NOMO-1 (cell line): ENCODE measurements at regions not wholly inside any gene's neighbourhood (a gene's known extent, or its start where the extent isn't known, plus 50 kb on each side); places are given as distances from the start of the nearest gene placed in this dataset.
"Not testable (repeated sequence)": the region's sequence is repeated elsewhere in the genome, so short reads cannot be mapped to it uniquely, and the experiment has no call there.

ENCODE experiments used
- DNase-seq, 2 experiments: peaks; one replicate each; lab custom pipeline; 2025; ENCODE audit not compliant: unreplicated experiment in 2 of 2; lab: John Stamatoyannopoulos, UW

GRCh38 chr13:34349091-34349722 lies 531.3 kb downstream of the RFC3 start:
- no peak for DNase-seq

- no peak for DNase-seq
Measured at GRCh38 chr13:34350671-34351070, 532.7 kb downstream of the RFC3 start.

GRCh38 chr13:34351134-34351533 lies 533.2 kb downstream of the RFC3 start:
- DNase-seq = no peak

- DNase-seq = no peak
Measured at GRCh38 chr13:34352958-34353357, 535.0 kb downstream of the RFC3 start.

- DNase-seq = no peak
Measured at GRCh38 chr13:34356686-34357434, 538.9 kb downstream of the RFC3 start.

GRCh38 chr13:34357435-34358232 lies 539.7 kb downstream of the RFC3 start:
- DNase-seq = peak in 1 of 2 experiments; percentile 50

GRCh38 chr13:34358811-34359513 lies 541.0 kb downstream of the RFC3 start:
- no peak for DNase-seq

GRCh38 chr13:34360702-34361101 lies 542.8 kb downstream of the RFC3 start:
- DNase-seq = no peak

- DNase-seq = no peak
Measured at GRCh38 chr13:34361560-34361959, 543.6 kb downstream of the RFC3 start.

GRCh38 chr13:34363266-34363665 lies 545.3 kb downstream of the RFC3 start:
- no peak for DNase-seq

GRCh38 chr13:34364633-34365032 lies 546.7 kb downstream of the RFC3 start:
- DNase-seq = no peak

GRCh38 chr13:34369931-34370330 lies 552.0 kb downstream of the RFC3 start:
- DNase-seq = no peak

GRCh38 chr13:34371108-34371507 lies 553.2 kb downstream of the RFC3 start:
- peak in 1 of 2 experiments; percentile 19 for DNase-seq

- DNase-seq = no peak
Measured at GRCh38 chr13:34371645-34372395, 553.9 kb downstream of the RFC3 start.

- DNase-seq = no peak
Measured at GRCh38 chr13:34372581-34372980, 554.6 kb downstream of the RFC3 start.

- no peak for DNase-seq
Measured at GRCh38 chr13:34376483-34376882, 558.5 kb downstream of the RFC3 start.

GRCh38 chr13:34381228-34381627 lies 560.8 kb upstream of the NBEA start:
- no peak for DNase-seq

- DNase-seq = no peak
Measured at GRCh38 chr13:34383728-34384127, 558.3 kb upstream of the NBEA start.

GRCh38 chr13:34386229-34386628 lies 555.8 kb upstream of the NBEA start:
- DNase-seq = not testable (repeated sequence)

GRCh38 chr13:34391076-34391475 lies 551.0 kb upstream of the NBEA start:
- no peak for DNase-seq
